Stimulated activated CD8-positive, alpha-beta memory T cell treated with anti-CD3 and anti-CD28 coated beads, Interleukin-12 subunit alpha, Interleukin-12 subunit beta, amount 100 ng/mL, for 4 hours (primary cell): ENCODE measurements at regions not wholly inside any gene's neighbourhood (a gene's known extent, or its start where the extent isn't known, plus 50 kb on each side); places are given as distances from the start of the nearest gene placed in this dataset.
"Not testable (repeated sequence)": the region's sequence is repeated elsewhere in the genome, so short reads cannot be mapped to it uniquely, and the experiment has no call there.

ENCODE experiments used
- DNase-seq: peaks from one replicate; pipeline ENCODE4 v3.0.0-alpha.2; 2020; ENCODE audit warnings: low read depth

- no peak for DNase-seq
These were observed 284.5 kb upstream of the CDYL start for GRCh38 chr6:4491501-4492260.

- DNase-seq = no peak
These were observed 286.7 kb upstream of the CDYL start for GRCh38 chr6:4489538-4489937.

- no peak for DNase-seq
These were observed 287.8 kb upstream of the CDYL start for GRCh38 chr6:4488389-4488788.

- no peak for DNase-seq
These were observed 288.7 kb upstream of the CDYL start for GRCh38 chr6:4487538-4487937.

GRCh38 chr6:4486568-4487315 lies 289.5 kb upstream of the CDYL start:
- DNase-seq = no peak

- no peak for DNase-seq
These were observed 290.5 kb upstream of the CDYL start for GRCh38 chr6:4485735-4486134.

GRCh38 chr6:4482461-4482860 lies 293.7 kb upstream of the CDYL start:
- no peak for DNase-seq

- DNase-seq = no peak
These were observed 295.1 kb upstream of the CDYL start for GRCh38 chr6:4480788-4481735.

DNA sequence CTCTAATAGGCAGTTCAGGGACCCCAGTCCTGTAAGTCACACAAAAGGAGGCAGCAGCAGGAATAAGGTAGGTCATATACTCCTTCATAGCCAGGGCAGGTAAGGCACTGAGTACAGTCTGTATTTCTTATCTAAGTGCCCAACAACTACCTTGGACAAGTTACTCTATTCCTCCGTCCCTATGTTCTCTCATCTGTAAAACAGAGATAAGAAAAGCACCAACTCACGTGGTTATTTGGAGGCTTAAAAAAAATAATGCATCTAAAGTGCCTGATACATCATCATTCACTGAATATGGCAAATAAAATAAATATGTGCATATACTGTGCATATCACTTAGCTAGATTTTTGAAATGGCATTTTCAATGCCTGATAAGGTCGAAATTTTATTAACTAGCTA lies 298.1 kb upstream of the CDYL start:
- no peak for DNase-seq

DNA sequence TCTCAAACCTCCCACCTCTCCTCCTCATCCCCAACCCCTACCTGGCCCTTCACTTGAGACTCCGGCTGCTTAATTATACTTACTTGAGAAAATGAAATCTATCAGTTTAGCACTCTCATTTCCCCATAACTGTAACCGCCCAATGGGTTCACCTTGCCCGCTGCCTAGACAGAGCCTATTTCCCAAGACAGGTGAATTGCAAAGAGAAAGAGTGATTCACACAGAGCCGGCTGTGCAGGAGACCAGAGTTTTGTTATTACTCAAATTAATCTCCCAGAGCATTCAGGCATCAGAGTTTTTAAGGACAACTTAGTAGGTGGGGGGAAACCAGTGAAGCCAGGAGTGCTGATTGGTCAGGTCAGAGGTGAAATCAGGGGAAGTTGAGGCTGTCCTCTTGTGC lies 301.4 kb upstream of the CDYL start:
- DNase-seq = no peak

- DNase-seq = no peak
These were observed 303.1 kb upstream of the CDYL start for GRCh38 chr6:4472969-4473642.

DNA sequence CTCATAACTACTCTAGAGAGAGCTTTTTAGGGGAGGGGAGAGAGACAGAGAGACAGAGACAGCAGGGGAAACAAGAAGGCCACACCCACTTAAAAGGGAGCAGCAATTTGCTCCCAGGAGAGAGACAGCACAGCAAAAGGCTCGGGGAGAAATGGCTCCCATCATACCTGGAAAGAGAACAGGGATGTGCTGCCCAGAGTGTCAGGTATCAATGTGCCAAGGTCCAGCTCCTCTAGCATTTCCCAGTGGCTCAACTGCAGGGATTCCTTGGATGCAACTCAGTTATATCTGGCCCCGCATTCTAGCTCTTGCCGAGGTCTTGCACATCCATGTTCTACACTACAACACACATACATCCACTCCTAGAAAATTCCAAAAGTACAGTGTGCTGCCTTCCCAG lies 304.0 kb upstream of the CDYL start:
- DNase-seq = no peak

- DNase-seq = not testable (repeated sequence)
These were observed 304.7 kb upstream of the CDYL start for GRCh38 chr6:4471515-4471914.

GRCh38 chr6:4470698-4471210 lies 305.4 kb upstream of the CDYL start:
- DNase-seq = no peak

GRCh38 chr6:4466769-4467480 lies 309.3 kb upstream of the CDYL start:
- DNase-seq = no peak

- DNase-seq = no peak
These were observed 309.9 kb upstream of the CDYL start for GRCh38 chr6:4466261-4466660.

- DNase-seq = no peak
These were observed 311.6 kb upstream of the CDYL start for GRCh38 chr6:4464638-4465037.

DNA sequence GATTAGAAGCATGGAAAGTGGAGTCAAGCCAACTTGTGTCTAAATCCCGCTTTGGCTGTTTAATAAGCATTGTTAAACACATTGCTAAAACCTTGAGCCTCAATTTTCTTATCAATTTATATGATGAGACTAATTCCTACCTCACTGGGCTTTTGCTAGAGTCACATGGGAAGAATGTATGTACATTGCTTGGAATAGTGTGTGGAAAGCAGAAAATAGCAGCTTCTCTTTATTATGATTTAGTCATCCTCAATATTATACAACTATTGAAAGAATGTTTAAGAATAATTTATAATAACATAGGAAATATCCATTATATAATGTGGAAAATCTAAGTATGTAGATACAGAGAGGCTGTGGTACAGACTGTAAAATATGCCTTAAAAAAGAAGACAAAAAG lies 313.0 kb upstream of the CDYL start:
- no peak for DNase-seq

DNA sequence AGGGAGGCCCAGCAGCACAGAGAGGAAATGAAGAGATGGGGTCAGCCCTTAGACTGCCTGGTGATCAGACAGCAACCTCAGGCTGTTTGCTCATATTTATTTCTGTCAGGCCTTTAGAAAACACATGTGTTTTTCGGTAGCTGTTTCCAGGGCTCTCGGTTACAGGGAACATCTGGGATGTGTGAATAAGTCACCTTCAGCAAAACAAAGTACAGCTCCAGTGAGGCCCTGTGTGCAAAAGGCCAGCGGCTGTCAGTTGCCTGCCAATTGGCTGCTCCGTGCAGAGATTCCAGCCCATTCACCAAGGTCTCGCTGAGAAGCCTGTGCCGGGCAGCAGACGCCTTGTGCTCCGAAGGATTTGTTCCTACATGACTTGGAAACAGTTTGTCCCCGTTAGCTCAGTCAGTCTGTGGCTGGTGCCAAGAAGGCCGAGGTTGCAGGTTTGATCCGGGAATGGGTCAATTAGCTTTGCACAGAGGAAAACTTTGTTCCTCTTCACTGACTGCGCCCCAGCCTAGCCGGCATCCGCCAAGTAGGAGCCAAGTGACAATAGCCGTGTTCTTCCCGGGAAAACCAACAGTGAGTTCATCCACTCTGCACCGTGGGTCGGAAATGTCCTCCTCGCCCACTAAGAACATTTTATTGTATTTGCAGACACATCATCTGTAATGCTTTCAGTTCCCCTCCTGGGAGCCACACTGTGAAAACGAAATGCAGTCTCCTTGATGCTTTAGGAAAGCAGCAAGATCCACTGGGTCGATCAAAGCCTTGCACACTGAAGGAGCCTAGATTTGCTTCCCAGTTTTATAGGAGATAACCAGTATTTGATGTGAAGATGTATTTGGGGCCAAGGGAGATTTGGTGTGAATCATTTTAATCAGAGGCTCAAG lies 315.4 kb upstream of the CDYL start:
- no peak for DNase-seq

DNA sequence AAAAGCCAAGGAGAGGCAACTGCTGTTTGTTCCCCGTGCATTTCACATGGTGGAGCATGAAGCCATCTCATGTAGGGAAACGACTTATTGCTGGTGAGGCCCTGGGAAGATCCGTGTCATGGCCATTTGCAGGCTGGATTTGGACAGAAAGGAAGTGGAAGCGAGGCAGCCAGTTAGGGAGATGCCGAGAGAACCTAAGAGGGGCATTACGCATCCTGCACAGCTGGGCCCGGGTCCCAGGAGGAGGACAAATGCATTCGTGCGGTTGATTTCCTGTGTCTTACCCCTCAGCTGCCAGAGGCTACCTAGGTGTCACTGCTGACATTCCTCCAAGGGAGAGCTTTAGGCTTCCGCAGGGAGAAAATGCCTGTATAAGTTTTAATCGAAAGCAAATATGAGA lies 316.2 kb upstream of the CDYL start:
- no peak for DNase-seq
